ENCODE measurements at regions not wholly inside any gene's neighbourhood (a gene's known extent, or its start where the extent isn't known, plus 50 kb on each side); places are given as distances from the start of the nearest gene placed in this dataset.
"Not testable (repeated sequence)": the region's sequence is repeated elsewhere in the genome, so short reads cannot be mapped to it uniquely, and the experiment has no call there.

- DNase-seq: no peak
These were observed 103.1 kb upstream of the LSM6 start for GRCh38 chr4:146072376-146072775.

GRCh38 chr4:146071390-146071789, 104.1 kb upstream of the LSM6 start:
- DNase-seq: no peak

DNA sequence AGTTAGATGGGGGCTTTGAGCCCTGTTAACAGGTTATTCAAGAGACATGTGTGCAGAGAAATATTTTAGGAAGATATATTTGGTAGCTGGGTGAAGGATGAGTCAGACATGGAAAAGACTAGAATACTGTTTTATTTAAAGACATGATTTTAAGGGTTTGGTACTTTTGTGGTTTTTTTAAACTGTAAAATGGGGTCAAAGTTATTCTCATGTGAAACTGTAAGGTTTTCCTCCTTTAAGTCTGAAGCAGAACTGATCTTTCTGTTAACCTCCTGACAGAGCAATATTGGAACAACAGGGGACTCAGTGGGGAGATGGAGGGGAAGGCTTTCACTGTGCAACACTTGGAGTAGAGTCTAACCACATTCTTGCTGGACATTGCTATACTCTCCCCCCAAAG, 112.4 kb upstream of the LSM6 start:
- no peak for DNase-seq

DNA sequence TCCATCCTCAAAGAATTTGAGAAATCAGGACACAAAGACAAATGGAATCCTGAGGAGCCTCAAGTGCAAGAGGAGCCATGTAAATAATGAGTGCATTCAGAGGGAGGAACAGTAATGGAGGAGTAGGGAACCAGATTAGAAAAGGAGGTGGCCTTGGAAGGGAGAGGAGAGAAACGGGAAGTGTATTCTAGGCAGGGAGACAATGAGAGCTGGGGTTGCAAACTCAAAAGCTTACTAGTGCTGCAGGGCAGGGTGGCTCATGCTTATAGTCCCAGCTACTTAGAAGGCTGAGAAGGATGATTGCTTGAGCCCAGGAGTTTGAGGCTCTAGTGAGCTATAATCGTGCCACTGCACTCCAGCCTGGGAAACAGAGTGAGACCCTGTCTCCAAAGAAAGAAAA, 113.2 kb upstream of the LSM6 start:
- DNase-seq: no peak

GRCh38 chr4:146061610-146062334, 113.7 kb upstream of the LSM6 start:
- DNase-seq: no peak

GRCh38 chr4:146059865-146060264, 115.7 kb upstream of the LSM6 start:
- no peak for DNase-seq

DNA sequence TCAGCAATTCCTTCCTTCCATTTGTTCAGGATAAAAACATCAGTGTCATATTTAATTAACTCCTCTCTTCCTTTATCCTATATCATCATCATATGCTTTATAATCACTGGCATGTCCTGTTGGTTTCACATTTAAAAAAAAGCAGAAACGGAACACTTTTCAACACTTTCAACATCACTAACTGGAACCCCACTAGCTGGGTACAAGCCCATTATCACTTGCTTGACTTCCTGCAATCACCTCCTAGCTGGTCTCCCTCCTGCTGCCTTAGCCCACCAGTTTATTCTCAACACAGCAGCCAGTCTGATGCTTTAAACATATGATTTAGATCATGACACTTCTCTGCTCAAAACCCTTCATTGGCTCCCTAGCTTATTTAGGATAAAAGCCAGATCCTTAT, 116.4 kb upstream of the LSM6 start:
- DNase-seq: no peak

DNA sequence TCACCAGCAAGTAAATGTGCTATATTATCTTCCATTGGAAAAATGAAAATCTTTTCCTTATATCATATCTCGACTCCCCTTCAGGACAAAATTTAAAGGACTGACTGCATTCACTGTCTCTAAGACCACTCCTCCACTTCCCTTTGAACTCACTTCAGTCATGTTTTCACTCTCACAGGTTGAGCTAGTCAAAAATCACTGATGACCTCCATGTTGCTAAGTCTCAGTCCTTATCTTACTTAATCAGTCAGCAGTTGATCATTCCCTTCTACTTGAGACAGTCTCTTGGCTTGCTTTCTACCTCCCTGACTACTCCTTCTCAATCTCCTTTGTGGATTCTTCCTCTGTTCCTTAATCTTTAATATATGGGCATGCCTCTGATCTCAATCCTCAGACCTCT, 117.0 kb upstream of the LSM6 start:
- DNase-seq: no peak

- no peak for DNase-seq
These were observed 116.1 kb upstream of the ZNF827 start for GRCh38 chr4:146054676-146055075.

DNA sequence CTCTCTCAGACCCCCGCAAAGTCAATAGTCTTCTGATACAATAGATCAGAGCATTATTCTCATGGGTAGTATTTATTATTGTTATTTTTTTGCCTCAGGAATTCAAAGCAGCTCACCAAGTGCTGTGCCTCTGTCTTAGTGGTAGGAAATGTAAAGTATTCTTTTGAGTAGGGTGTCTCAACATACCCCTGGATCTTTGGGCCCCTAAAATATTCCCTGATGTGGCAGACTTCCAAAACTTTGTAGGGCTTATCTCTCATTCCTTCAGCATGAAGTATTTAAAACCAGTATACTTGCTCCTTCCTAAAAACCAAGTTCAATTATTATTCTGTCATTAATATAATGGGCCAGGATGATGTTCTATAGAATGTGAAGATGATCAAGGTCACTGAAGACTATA, 115.3 kb upstream of the ZNF827 start:
- DNase-seq: no peak

DNA sequence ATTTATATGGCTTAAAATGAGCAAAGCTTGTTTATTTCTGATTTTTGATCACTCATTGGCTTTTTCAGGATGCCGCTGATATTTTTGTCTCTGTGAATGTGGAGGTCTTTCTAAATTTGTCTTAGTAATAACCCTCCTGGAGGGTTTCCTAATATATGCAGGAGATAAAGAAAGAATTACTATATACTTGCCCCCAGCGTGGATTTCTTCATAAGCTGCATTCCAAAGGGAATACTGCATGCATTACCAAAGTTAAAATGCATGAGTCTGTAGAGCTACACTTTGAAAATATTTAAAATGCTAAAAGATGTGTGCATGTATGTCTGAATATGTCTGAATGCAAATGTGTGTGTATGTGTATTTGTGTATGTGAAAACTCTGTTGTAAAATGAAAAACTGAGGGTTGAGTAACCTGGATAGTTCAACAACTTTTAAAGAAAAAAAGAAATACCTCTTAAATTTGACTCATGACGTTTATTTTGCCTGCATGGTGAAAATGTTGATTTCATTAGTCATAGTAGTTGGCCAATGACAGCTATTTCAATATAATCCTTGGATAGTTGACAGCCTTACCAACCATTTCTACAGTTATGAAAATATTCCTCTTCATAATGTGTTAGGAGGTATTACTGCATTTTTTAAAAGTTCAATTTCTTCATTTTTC, 113.2 kb upstream of the ZNF827 start:
- no peak for DNase-seq

DNA sequence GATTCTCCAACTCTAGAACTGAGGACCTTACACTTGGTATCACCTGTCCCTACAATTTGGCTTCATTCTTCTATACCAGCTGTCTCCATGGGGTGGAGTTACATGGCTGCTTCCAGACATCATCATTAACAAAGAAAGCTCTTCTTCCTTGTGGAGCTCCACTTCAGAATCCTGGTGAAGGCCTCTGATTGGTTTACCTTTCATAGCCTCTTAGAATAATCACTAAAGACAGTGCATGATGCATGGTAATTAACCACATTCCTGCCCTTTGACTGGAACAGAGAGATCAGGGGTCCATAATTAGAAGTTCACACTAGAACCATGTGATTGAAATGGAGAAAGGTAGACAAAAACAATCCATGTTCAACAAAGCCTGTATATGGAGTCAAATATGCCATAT, 112.6 kb upstream of the ZNF827 start:
- no peak for DNase-seq

GRCh38 chr4:146049802-146050201, 111.2 kb upstream of the ZNF827 start:
- no peak for DNase-seq

DNA sequence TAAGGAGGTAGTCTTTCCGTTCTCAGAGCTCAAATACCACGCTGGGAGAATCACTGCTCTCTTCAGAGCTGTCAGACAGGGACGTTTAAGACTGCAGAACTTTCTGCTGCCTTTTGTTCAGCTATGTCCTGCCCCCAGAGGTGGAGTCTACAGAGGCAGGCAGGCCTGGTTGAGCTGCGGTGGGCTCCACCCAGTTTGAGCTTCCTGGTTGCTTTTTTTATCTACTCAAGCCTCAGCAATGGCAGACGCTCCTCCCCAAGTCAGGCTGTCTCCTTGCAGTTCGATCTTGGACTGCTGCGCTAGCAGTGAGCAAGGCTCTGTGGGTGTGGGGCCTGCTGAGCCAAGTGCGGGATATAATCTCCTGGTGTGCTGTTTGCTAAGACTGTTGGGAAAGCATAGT, 109.1 kb upstream of the ZNF827 start:
- DNase-seq: not testable (repeated sequence)

GRCh38 chr4:146041139-146042004, 102.7 kb upstream of the ZNF827 start:
- DNase-seq: no peak

DNA sequence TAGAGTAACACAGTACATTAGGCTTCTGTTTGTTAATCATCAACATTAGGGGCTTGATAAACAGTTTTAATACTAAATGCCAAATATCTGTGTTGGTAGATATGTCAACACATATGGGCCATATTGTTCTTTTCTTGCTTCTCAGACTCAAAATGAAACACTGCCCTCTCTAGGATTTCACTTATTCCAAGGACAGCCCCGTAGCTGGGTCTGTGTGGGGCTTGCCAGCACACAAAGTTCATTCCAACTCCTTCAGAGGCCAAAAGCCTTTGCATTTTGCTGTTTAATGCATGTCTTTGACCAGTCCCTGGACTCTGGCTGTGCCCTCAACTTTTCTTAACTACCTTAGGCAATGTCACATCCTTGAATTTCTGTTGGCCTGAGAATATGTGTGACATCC, 102.0 kb upstream of the ZNF827 start:
- peak in 1 of 2 experiments; percentile 9 for DNase-seq

DNA sequence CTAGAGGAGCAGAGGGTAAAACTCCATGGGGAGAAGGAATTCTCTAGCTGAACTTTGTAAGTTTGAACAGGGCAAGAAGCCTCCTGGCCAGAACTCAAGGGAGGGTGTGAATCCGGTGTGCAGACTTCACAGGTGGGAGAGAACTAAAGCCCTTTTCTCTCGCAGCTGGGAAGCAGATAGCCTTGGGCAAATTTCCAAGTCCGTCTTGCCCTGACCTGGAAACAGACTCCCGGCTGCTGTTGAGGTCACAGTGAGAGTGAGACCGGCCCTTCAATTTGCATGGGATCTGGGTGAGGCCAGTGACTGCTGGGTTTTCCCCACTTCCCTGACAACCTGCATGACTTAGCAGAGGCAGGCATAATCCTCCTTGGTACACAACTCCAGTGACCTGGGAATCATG, 94.5 kb upstream of the ZNF827 start:
- no peak for DNase-seq

DNA sequence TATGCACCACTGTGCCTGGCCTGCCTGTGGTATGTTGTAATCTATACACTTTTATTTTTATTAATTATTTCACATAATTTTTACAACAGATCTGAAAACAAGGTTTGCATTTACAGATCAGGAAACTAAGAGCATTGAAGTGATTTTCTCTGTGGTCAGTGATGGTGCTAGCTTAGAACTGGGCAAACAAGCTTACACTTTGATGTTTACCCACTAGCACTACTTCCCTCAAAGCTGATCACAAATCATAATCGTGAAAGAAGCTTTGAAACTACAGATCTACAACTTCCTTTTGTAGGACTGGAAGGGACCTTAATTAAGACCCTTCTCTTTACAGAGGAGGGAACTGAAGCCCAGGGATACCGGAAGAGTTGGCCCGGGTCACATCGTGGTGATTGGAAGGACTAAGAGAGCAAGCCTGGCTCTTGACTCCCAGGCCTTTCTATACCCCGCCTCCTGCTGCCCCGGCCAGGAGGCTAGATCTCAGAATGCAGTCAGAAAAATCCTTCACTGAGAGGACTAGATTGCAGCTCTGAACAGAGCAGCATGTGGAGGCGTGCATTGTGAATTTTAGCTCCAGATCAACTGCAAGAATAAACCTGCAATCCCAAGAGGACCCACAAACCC, 93.7 kb upstream of the ZNF827 start:
- DNase-seq: no peak

GRCh38 chr4:146029939-146030710, 91.5 kb upstream of the ZNF827 start:
- DNase-seq: no peak

GRCh38 chr4:146029147-146029546, 90.5 kb upstream of the ZNF827 start:
- DNase-seq: no peak

DNA sequence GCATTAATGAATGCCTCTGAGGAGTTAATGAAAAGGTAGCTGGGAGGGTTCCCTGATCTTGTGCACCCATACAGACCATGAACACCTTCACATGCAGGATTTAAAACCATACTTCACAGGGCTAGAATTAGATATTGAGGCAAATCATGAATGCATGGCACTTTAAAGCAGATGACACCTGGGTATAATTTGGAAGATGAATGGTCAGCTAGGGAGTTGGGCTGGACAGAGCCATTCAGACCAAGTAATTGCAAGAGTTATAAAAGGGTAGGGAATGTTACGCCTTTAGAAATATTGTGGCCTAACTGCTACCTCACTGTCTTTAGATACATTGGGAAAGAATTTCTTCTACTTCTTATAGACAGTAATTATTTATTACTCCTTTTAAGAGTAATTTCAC, 89.1 kb upstream of the ZNF827 start:
- no peak for DNase-seq

- no peak for DNase-seq
These were observed 84.8 kb upstream of the ZNF827 start for GRCh38 chr4:146023334-146023967.

Measured in NCI-H446 (cell line).